Endothelial cell of umbilical vein (primary cell): ENCODE measurements at regions not wholly inside any gene's neighbourhood (a gene's known extent, or its start where the extent isn't known, plus 50 kb on each side); places are given as distances from the start of the nearest gene placed in this dataset.

Experiments used
- BruUV-seq: library from RNA; stranded (reverse); fragments of 400-500 nt; replicated peaks from 2 replicates; lab custom pipeline; 2021; lab: Mats Ljungman, UMichigan
- CTCF ChIA-PET: fragments of 300-600, 350-600 bp; sonication (Branson Sonifier 250); formaldehyde crosslinking; loops from one replicate; lab custom pipeline; 2021; ENCODE audit warnings: antibody characterized with exemption, inconsistent platforms; lab: Charles Lee
- POLR2A ChIA-PET: fragments of 300-600, 350-600 bp; sonication (Branson Sonifier 250); formaldehyde crosslinking; loops from one replicate; lab custom pipeline; 2021; ENCODE audit warnings: antibody characterized with exemption, inconsistent platforms; lab: Charles Lee
- DNase-seq: peaks from one replicate; pipeline ENCODE4 v3.0.0-alpha.2; 2011; ENCODE audit warnings: low read depth, low spot score
- FAIRE-seq: peaks from 2 replicates; lab custom pipeline; 2011; peaks lifted over from hg19 to GRCh38; lab: Jason Lieb, UNC
- H2AFZ ChIP-seq: 2 replicates; pipeline ENCODE4 v1.6.0; 2012; ENCODE audit warnings: low read depth, low read length, control low read depth, inconsistent platforms
- H3K27ac ChIP-seq: 2 replicates; pipeline ENCODE4 v1.5.1; 2011; ENCODE audit warnings: low read depth, mild to moderate bottlenecking, control low read depth, low read length, moderate library complexity; ENCODE audit not compliant: insufficient read depth
- H3K27me3 ChIP-seq, 2 experiments: 2 replicates each; pipeline versions ENCODE4 v1.6.0 to v1.6.1; 2011; ENCODE audit warnings: low read length in 2 of 2, mixed read lengths in 1 of 2; ENCODE audit not compliant: control insufficient read depth in 2 of 2, insufficient read depth in 2 of 2
- H3K36me3 ChIP-seq, 2 experiments: 2 replicates in 1 of 2; 3 replicates in 1 of 2; pipeline ENCODE4 v1.5.1; 2011; ENCODE audit warnings: low read length in 2 of 2, mild to moderate bottlenecking in 1 of 2, moderate library complexity in 1 of 2; ENCODE audit not compliant: control insufficient read depth in 2 of 2, insufficient read depth in 2 of 2; ENCODE audit errors: extremely low read depth in 1 of 2
- H3K4me1 ChIP-seq: 3 replicates; pipeline ENCODE4 v1.5.1; 2011; ENCODE audit warnings: mild to moderate bottlenecking, low read length; ENCODE audit not compliant: control insufficient read depth, insufficient read depth; ENCODE audit errors: extremely low read depth
- H3K4me2 ChIP-seq: 2 replicates; pipeline ENCODE4 v1.6.1; 2011; ENCODE audit warnings: low read length, control low read depth, mixed read lengths; ENCODE audit not compliant: insufficient read depth
- H3K4me3 ChIP-seq, 3 experiments: fragments of 200-600 bp in 1 of 3; sonication (generic), shearing (Covaris generic) in 1 of 3; replicated peaks in 1 of 3; 2 replicates each; pipeline ENCODE4 v1.5.1; 2011 to 2016; ENCODE audit warnings: control low read depth in 3 of 3, low read length in 3 of 3, mild to moderate bottlenecking in 2 of 3, inconsistent platforms in 1 of 3, low read depth in 1 of 3, moderate library complexity in 1 of 3; ENCODE audit not compliant: insufficient read depth in 1 of 3
- H3K79me2 ChIP-seq: 2 replicates; pipeline ENCODE4 v1.6.0; 2012; ENCODE audit warnings: low read length, inconsistent platforms; ENCODE audit not compliant: control insufficient read depth, insufficient read depth
- H3K9ac ChIP-seq: replicated peaks from 2 replicates; pipeline ENCODE3; 2011; ENCODE audit warnings: low read length, control low read depth; ENCODE audit not compliant: insufficient read depth; ENCODE audit errors: extremely low read depth
- H3K9me1 ChIP-seq: replicated peaks from 3 replicates; pipeline ENCODE4 v1.6.0; 2011; ENCODE audit warnings: mild to moderate bottlenecking, low read length; ENCODE audit not compliant: control insufficient read depth, insufficient read depth; ENCODE audit errors: extremely low read depth
- H3K9me3 ChIP-seq: replicated peaks from 2 replicates; pipeline ENCODE4 v1.5.1; 2012; ENCODE audit warnings: low read length, inconsistent platforms; ENCODE audit not compliant: control insufficient read depth, insufficient read depth
- H4K20me1 ChIP-seq: replicated peaks from 2 replicates; pipeline ENCODE3; 2011; ENCODE audit warnings: mild to moderate bottlenecking, low read length; ENCODE audit not compliant: control insufficient read depth, insufficient read depth; ENCODE audit errors: extremely low read depth
- FOS ChIP-seq: IDR thresholded peaks from 2 replicates; pipeline ENCODE4 v1.6.1; 2011; ENCODE audit warnings: mild to moderate bottlenecking, low read length, moderate library complexity, borderline replicate concordance; ENCODE audit not compliant: insufficient read depth
- MYC ChIP-seq: IDR thresholded peaks from one replicate; pipeline ENCODE4 v1.6.1; 2011; ENCODE audit warnings: mild to moderate bottlenecking, low read depth, low read length
- dilution Hi-C: fragments of 300-500 bp; cut with MboI; formaldehyde crosslinking; loops from one replicate; pipeline ENCODE4 v1.15.0; 2019; ENCODE audit warnings: low sequenced_read_pairs; ENCODE audit not compliant: extremely low pct_ligation_motif_present
- intact Hi-C: fragments of 100-400 bp; cut with micrococcal nuclease; formaldehyde crosslinking; loops from one replicate; pipeline ENCODE4 v1.10.0; 2022
- TF ChIP-seq, protein P1 (sequence below), 2 donors: IDR thresholded peaks; 1 replicate in 1 of 2; 2 replicates in 1 of 2; pipeline ENCODE4 v1.5.1; 2011; ENCODE audit warnings: low read length in 2 of 2, mild to moderate bottlenecking in 2 of 2, moderate library complexity in 2 of 2, control low read depth in 1 of 2, inconsistent platforms in 1 of 2, low read depth in 1 of 2; ENCODE audit not compliant: insufficient read depth in 1 of 2; ENCODE audit errors: extremely low read depth in 1 of 2
- TF ChIP-seq, protein P2 (sequence below): IDR thresholded peaks from 2 replicates; pipeline ENCODE4 v1.6.1; 2011; ENCODE audit not compliant: insufficient read depth, insufficient read length

DNA sequence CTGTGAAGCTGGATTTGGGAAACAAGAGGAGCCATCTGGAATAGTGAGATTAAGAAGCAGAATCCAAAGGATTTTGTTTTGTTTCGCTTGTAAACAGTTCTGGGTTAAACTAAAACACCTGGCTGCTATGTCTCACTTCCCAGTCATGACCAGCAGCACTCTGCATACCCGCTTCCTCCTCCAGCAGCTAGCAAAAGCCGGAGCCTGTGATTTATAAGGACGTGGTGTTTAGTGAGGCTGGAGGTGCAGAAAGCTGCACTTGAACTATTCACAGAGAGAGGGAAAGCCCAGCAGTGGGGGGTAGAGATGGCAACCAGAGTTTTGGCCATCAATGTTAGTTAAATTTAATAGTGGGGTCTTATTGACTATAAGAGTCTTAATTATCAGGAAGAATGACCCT lies 240.2 kb downstream of the AJAP1 start:
- DNase-seq: no peak
- Histone ChIP-seq H3K4me2 (no peak overlapping the region), H3K4me1 (no peaks in the 10 kb centered on the region), H3K27me3 (no peaks in the 10 kb centered on the region), H3K9me1 (no peaks in the 10 kb centered on the region), H3K4me3 (no peak overlapping the region), H4K20me1 (no peaks in the 10 kb centered on the region), H2AFZ (no peak overlapping the region), H3K79me2 (no peaks in the 10 kb centered on the region), H3K36me3 (no peaks in the 10 kb centered on the region), H3K27ac (no peak overlapping the region), H3K9ac (no peak overlapping the region), H3K9me3 (peaks cover 5% of the 10 kb centered on the region)
- FAIRE-seq: no peak
- no peak for TF ChIP-seq FOS
- TF ChIP-seq, protein P1, sequence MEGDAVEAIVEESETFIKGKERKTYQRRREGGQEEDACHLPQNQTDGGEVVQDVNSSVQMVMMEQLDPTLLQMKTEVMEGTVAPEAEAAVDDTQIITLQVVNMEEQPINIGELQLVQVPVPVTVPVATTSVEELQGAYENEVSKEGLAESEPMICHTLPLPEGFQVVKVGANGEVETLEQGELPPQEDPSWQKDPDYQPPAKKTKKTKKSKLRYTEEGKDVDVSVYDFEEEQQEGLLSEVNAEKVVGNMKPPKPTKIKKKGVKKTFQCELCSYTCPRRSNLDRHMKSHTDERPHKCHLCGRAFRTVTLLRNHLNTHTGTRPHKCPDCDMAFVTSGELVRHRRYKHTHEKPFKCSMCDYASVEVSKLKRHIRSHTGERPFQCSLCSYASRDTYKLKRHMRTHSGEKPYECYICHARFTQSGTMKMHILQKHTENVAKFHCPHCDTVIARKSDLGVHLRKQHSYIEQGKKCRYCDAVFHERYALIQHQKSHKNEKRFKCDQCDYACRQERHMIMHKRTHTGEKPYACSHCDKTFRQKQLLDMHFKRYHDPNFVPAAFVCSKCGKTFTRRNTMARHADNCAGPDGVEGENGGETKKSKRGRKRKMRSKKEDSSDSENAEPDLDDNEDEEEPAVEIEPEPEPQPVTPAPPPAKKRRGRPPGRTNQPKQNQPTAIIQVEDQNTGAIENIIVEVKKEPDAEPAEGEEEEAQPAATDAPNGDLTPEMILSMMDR (IDR thresholded peaks at IDR 0.05; ENCODE audit: extremely low read depth in 1 of 2, insufficient read depth in 1 of 2, low read depth in 1 of 2, low read length in 2 of 2): no peak
- no TSS peak for BruUV-seq
- ChIA-PET CTCF (no interaction called here), POLR2A (no interaction called here)
- dilution Hi-C loops (no loop called here), intact Hi-C loops (no loop called here)

DNA sequence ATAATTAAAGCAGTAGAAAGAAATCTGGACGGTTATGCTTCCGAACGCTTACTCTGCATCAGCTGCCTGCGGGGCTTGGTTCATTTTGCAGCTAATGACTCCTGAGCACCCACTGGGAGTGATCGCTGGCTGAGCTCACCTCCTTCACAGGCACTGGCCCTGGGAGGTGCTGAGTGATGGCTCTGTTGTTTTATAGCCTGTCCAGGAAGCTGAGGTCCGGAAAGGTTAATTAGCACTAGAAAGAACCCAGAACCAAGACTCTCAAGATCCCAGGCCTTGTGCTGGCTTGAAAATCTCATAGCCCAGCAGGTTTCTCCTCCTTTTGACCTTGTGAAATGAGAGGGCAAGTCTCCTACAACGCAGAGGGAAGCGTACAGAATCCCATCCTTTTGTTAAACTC lies 226.2 kb downstream of the AJAP1 start:
- TF ChIP-seq MYC (no peak), FOS (no peak)
- TF ChIP-seq, protein P2, sequence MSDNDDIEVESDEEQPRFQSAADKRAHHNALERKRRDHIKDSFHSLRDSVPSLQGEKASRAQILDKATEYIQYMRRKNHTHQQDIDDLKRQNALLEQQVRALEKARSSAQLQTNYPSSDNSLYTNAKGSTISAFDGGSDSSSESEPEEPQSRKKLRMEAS: no peak
- DNase-seq (no peak), FAIRE-seq (no peak)
- CTCF ChIA-PET: no interaction called here
- Histone ChIP-seq H4K20me1 (no peaks in the 10 kb centered on the region), H3K27ac (no peak overlapping the region), H3K36me3 (no peaks in the 10 kb centered on the region), H2AFZ (no peak overlapping the region), H3K9ac (no peak overlapping the region), H3K27me3 (no peaks in the 10 kb centered on the region), H3K9me3 (peaks cover 2% of the 10 kb centered on the region), H3K4me3 (no peak overlapping the region), H3K4me2 (no peak overlapping the region), H3K9me1 (no peaks in the 10 kb centered on the region), H3K4me1 (no peaks in the 10 kb centered on the region), H3K79me2 (no peaks in the 10 kb centered on the region)
- POLR2A ChIA-PET: no interaction called here
- no TSS peak for BruUV-seq
- intact Hi-C loops (no loop called here), dilution Hi-C loops (no loop called here)
